ENCODE measurements at regions not wholly inside any gene's neighbourhood (a gene's known extent, or its start where the extent isn't known, plus 50 kb on each side); places are given as distances from the start of the nearest gene placed in this dataset.

DNA sequence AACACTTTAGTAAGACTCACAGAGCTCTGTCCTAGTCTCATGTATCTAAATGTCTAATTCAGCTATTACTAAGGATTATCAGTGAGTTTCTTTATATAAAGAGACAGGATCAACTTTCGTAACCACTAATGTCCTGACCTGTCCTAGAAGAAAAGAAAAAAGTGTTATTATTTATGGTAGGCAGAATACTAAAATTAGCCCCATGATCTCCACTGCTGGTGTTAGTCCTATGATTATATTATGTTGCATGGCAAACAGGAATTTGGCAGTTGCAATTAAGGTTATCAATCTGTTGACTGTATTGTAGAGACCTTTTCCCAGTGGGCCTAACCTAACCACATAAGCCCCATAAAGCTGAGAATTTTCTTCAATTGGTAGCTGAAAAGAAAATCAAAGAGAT is 132.9 kb upstream of the DIO2 start:
- H3K4me3 ChIP-seq (ENCODE audit: low read length): no peak overlapping the region
- DNase-seq: no peak

DNA sequence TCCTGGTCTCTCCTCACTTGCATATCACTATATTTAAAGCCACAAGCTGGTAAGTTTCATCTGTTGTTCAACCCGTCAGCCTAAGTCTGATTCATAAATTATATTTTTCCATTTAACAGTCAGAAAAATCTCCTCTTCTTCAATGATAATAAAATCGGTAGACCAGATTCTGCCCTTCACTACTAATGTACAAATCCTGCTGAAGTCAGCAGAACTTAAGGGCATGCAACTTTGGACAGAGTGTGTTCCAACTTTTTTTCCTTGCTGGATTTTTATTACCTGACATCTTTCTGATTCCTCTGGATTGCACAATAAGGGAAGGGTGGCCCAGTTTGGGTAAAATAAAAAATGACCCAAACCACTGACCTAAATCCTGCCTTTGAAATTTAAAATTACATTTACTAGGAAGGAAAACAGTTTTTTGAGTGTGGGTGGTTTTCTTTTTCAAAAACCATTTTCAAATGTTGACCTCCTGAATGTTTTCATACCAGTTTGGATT is 125.4 kb upstream of the DIO2 start:
- Histone ChIP-seq H3K27me3 (ENCODE audit: control insufficient read depth, insufficient read depth, low read length) (no peaks in the 10 kb centered on the region), H3K4me1 (ENCODE audit: control insufficient read depth, insufficient read depth, low read length) (no peaks in the 10 kb centered on the region), H3K4me3 (ENCODE audit: low read length) (no peak overlapping the region), H3K27ac (ENCODE audit: low read length) (no peak overlapping the region), H3K36me3 (ENCODE audit: control insufficient read depth, insufficient read depth, low read length) (no peaks in the 10 kb centered on the region), H3K9me3 (ENCODE audit: control insufficient read depth, low read depth, low read length) (no peaks in the 10 kb centered on the region)
- no peak for DNase-seq
- WGBS (ENCODE audit: insufficient coverage, low lambda C conversion rate): 80% methylated on average over 1 of the region's 2 CpGs

More for the DNA sequence above, 132.9 kb upstream of the DIO2 start:
- no CpG with 5 or more reads among the region's 1 CpG for WGBS (ENCODE audit: insufficient coverage, low lambda C conversion rate)
- no peaks in the 10 kb centered on the region for H3K9me3 ChIP-seq (ENCODE audit: control insufficient read depth, low read depth, low read length)
- H3K4me1 ChIP-seq (ENCODE audit: control insufficient read depth, insufficient read depth, low read length): no peaks in the 10 kb centered on the region
- H3K27ac ChIP-seq (ENCODE audit: low read length): no peak overlapping the region
- no peaks in the 10 kb centered on the region for H3K36me3 ChIP-seq (ENCODE audit: control insufficient read depth, insufficient read depth, low read length)
- no peaks in the 10 kb centered on the region for H3K27me3 ChIP-seq (ENCODE audit: control insufficient read depth, insufficient read depth, low read length)

DNA sequence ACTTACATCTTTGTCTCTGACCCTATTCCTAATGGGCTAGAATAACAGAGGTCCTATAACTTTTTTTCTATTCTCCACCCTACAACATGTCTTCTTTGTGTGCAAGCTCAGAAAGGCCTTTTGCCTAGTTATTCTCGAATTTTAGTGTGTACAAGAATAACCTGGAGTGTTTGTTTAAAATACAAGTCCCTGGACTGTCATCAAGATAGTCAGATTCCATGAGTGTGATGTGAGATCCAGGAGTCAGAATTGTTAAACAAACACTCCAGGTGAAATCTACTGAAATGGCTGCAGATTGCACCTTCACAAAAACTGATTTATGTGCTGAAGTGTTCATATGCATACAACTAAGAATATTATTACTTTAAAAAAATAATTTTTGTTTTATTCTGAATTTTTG is 114.4 kb upstream of the DIO2 start:
- DNase-seq: no peak
- Histone ChIP-seq H3K9me3 (ENCODE audit: control insufficient read depth, low read depth, low read length) (no peaks in the 10 kb centered on the region), H3K27ac (ENCODE audit: low read length) (no peak overlapping the region), H3K27me3 (ENCODE audit: control insufficient read depth, insufficient read depth, low read length) (no peaks in the 10 kb centered on the region), H3K36me3 (ENCODE audit: control insufficient read depth, insufficient read depth, low read length) (no peaks in the 10 kb centered on the region), H3K4me3 (ENCODE audit: low read length) (no peak overlapping the region), H3K4me1 (ENCODE audit: control insufficient read depth, insufficient read depth, low read length) (no peaks in the 10 kb centered on the region)
- 0% methylated on average over 1 of the region's 1 CpG for WGBS (ENCODE audit: insufficient coverage, low lambda C conversion rate)

DNA sequence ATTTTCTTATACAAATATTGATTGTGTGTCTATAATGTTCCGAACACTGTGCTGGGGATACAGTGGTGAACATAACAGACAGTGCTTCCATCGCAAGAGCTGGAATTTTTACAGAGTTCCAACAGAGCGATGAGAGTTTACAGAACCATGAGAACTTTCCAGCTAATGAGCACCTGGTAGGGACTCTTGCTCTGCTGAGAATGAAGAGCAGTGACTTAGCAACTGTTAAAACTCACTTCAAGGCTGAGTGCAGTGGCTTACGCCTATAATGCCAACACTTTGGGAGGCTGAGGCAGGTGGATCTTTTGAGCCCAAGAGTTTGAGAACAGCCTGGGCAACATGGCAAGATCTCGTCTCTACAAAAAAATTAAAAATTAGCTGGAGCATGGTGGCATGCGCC is 113.8 kb upstream of the DIO2 start:
- no peak for DNase-seq
- Histone ChIP-seq H3K27ac (ENCODE audit: low read length) (no peak overlapping the region), H3K9me3 (ENCODE audit: control insufficient read depth, low read depth, low read length) (no peaks in the 10 kb centered on the region), H3K4me1 (ENCODE audit: control insufficient read depth, insufficient read depth, low read length) (no peaks in the 10 kb centered on the region), H3K36me3 (ENCODE audit: control insufficient read depth, insufficient read depth, low read length) (no peaks in the 10 kb centered on the region), H3K27me3 (ENCODE audit: control insufficient read depth, insufficient read depth, low read length) (no peaks in the 10 kb centered on the region), H3K4me3 (ENCODE audit: low read length) (no peak overlapping the region)
- no CpG with 5 or more reads among the region's 6 CpGs for WGBS (ENCODE audit: insufficient coverage, low lambda C conversion rate)

DNA sequence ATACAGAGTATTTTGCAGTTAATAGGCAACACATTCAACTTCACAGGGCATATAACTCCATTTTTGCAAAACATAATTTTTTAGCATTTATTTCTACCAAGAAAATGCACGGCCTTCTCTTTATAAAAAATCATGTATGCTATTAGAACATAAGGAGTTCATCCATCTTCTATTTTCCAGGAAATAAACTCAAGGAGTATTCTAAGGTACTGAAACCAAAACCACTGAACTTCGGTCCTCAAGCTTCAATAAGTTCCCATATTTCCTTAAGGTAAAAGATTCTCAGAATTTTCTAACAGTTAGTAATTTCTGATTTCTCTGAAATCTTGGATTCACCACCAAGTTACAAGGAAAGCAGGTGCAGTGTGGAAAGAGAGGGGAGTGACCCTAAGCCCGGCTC is 113.3 kb upstream of the DIO2 start:
- Histone ChIP-seq H3K27me3 (ENCODE audit: control insufficient read depth, insufficient read depth, low read length) (no peaks in the 10 kb centered on the region), H3K36me3 (ENCODE audit: control insufficient read depth, insufficient read depth, low read length) (no peaks in the 10 kb centered on the region), H3K4me3 (ENCODE audit: low read length) (no peak overlapping the region), H3K27ac (ENCODE audit: low read length) (no peak overlapping the region), H3K9me3 (ENCODE audit: control insufficient read depth, low read depth, low read length) (no peaks in the 10 kb centered on the region), H3K4me1 (ENCODE audit: control insufficient read depth, insufficient read depth, low read length) (no peaks in the 10 kb centered on the region)
- WGBS (ENCODE audit: insufficient coverage, low lambda C conversion rate): 67% methylated on average over 1 of the region's 3 CpGs
- no peak for DNase-seq

DNA sequence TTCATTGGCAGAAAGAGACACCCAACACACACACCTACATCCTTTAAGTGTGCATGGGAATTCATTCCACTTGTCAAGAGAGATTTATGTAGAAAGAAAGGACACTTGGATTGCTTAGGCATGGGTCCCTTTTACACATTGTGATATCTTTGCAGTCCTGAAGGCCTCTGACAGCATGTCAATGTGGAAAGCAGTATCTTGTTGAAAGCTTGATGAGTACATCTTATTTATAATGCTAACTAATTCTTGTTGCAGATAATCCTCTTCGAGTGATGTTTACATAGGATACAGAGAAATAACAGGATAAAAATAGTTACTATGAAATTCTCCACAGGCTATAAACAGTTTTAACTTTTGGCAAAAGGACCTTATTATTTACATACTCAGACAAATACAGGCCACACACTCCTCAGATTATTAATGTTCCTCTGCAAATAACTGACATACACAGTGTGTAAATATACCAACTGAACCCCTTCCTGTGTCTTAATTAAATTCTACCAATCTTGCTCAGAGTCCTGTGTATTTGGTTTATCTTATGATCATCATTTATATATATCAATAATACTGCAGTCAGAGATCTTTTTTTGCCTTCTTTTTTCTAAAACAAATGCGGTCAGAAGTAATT is 111.8 kb upstream of the DIO2 start:
- H3K27me3 ChIP-seq (ENCODE audit: control insufficient read depth, insufficient read depth, low read length): no peaks in the 10 kb centered on the region

DNA sequence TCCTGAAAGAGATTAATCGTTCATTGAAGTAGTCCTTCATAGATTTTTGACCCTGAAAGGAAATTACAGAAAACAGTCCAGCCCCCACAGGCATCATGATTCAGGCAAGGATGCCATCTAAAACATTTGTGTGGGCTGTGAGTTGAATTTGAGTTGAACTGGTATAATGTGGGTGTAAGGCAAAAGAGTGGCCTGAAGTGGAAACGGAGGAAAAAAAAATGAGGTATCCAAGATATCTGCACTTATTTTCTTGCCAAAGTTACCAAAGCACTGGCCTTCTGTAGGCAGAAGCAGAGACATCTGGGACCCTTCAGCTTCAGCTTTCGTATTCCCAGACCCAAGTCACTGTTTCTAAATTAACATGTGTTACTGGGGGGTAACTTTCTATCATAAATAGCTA is 105.1 kb upstream of the DIO2 start:
- no peak for DNase-seq
- Histone ChIP-seq H3K27me3 (ENCODE audit: control insufficient read depth, insufficient read depth, low read length) (no peaks in the 10 kb centered on the region), H3K4me1 (ENCODE audit: control insufficient read depth, insufficient read depth, low read length) (no peaks in the 10 kb centered on the region), H3K4me3 (ENCODE audit: low read length) (no peak overlapping the region), H3K9me3 (ENCODE audit: control insufficient read depth, low read depth, low read length) (no peaks in the 10 kb centered on the region), H3K36me3 (ENCODE audit: control insufficient read depth, insufficient read depth, low read length) (no peaks in the 10 kb centered on the region), H3K27ac (ENCODE audit: low read length) (no peak overlapping the region)
- WGBS (ENCODE audit: insufficient coverage, low lambda C conversion rate): 76% methylated on average over 2 of the region's 3 CpGs

More for the DNA sequence above, 111.8 kb upstream of the DIO2 start:
- WGBS (ENCODE audit: insufficient coverage, low lambda C conversion rate): 83% methylated on average over 1 of the region's 2 CpGs
- H3K9me3 ChIP-seq (ENCODE audit: control insufficient read depth, low read depth, low read length): no peaks in the 10 kb centered on the region
- no peak for DNase-seq
- no peak overlapping the region for H3K4me3 ChIP-seq (ENCODE audit: low read length)
- no peaks in the 10 kb centered on the region for H3K36me3 ChIP-seq (ENCODE audit: control insufficient read depth, insufficient read depth, low read length)
- H3K27ac ChIP-seq (ENCODE audit: low read length): no peak overlapping the region
- no peaks in the 10 kb centered on the region for H3K4me1 ChIP-seq (ENCODE audit: control insufficient read depth, insufficient read depth, low read length)

DNA sequence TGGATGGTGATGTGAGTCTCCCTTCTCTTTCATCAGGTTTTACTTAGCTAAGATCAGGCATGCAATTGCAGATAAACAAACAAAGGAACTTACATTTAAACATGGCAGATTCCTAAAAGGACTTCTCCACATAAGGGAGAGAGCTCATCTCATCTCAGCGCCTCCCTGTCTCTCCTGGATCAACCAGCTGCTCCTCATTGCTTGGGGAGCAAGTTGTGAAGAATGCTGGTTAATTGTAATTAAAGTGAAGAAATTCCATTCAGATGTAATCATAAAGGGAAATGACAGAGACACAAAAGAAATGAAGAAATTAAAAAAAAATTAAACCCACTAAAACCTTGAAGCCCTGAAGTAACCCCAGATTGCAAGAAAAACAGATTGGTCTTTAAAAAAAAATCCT is 104.4 kb upstream of the DIO2 start:
- Histone ChIP-seq H3K36me3 (ENCODE audit: control insufficient read depth, insufficient read depth, low read length) (no peaks in the 10 kb centered on the region), H3K27ac (ENCODE audit: low read length) (no peak overlapping the region)
- no CpG with 5 or more reads among the region's 1 CpG for WGBS (ENCODE audit: insufficient coverage, low lambda C conversion rate)

DNA sequence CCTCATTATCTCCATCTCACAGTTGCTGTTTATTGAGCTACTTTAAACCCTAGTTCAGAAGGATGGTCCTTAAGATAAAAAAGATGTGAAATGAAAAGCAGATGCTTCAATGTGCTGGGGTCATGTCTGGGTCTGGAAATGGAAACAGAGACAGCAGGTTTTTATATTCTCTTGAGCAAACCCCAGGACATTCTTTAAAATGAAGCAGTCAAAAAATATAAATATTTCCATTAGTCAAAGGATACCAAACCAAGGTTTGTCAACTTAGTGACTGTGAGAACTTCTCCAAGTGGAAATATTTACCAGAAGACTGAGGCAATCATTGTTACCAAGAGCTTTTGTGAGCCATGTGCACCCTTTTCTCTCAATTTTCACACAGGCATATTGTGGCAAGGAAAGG is 102.5 kb upstream of the DIO2 start:
- DNase-seq: no peak
- Histone ChIP-seq H3K27ac (ENCODE audit: low read length) (no peak overlapping the region), H3K36me3 (ENCODE audit: control insufficient read depth, insufficient read depth, low read length) (no peaks in the 10 kb centered on the region), H3K4me3 (ENCODE audit: low read length) (no peak overlapping the region), H3K4me1 (ENCODE audit: control insufficient read depth, insufficient read depth, low read length) (no peaks in the 10 kb centered on the region), H3K9me3 (ENCODE audit: control insufficient read depth, low read depth, low read length) (no peaks in the 10 kb centered on the region), H3K27me3 (ENCODE audit: control insufficient read depth, insufficient read depth, low read length) (no peaks in the 10 kb centered on the region)

More for the DNA sequence above, 104.4 kb upstream of the DIO2 start:
- no peak overlapping the region for H3K4me3 ChIP-seq (ENCODE audit: low read length)
- no peaks in the 10 kb centered on the region for H3K4me1 ChIP-seq (ENCODE audit: control insufficient read depth, insufficient read depth, low read length)
- H3K9me3 ChIP-seq (ENCODE audit: control insufficient read depth, low read depth, low read length): no peaks in the 10 kb centered on the region
- DNase-seq: no peak
- H3K27me3 ChIP-seq (ENCODE audit: control insufficient read depth, insufficient read depth, low read length): no peaks in the 10 kb centered on the region

DNA sequence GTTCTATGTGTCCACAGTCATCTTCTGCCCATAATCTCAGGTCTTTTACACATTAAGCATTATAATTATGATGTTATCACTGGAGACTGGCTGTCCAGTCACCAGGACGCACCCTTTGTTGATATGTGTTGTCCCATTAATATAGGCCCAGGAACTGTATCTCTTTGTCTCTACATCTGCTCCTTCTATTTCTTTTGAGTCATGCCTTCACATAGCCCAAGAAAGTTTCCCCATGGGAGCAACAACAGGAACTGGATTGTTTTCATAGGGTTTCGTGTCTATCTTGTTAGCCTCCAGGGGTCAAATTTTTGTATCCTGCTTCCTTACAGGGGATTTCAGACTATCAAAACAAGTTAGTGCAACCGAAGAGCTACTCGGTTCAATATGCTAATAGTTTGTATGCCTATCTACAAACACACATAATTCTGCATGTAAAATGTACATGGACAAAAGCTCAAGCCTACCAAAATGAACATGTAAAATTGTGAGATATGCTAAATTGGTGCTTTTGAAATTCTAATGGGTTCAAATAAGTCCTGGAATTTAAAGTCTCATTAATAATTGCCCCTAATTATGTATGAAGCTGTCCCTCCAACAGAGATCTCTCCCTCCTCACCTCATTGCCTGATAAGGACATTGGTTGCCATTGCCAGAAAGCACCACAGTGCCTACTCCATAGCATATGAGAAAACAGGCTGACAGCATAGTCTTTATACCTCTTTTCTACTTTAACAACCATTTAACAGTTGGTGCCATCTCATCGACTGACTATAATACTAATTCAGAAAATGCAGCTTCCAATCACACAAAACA is 99.8 kb upstream of the DIO2 start:
- no peak overlapping the region for H3K4me3 ChIP-seq (ENCODE audit: low read length)
- DNase-seq: no peak
- no peaks in the 10 kb centered on the region for H3K27me3 ChIP-seq (ENCODE audit: control insufficient read depth, insufficient read depth, low read length)
- H3K4me1 ChIP-seq (ENCODE audit: control insufficient read depth, insufficient read depth, low read length): no peaks in the 10 kb centered on the region
- no peaks in the 10 kb centered on the region for H3K36me3 ChIP-seq (ENCODE audit: control insufficient read depth, insufficient read depth, low read length)
- WGBS (ENCODE audit: insufficient coverage, low lambda C conversion rate): 90% methylated on average over 2 of the region's 5 CpGs
- no peaks in the 10 kb centered on the region for H3K9me3 ChIP-seq (ENCODE audit: control insufficient read depth, low read depth, low read length)
- no peak overlapping the region for H3K27ac ChIP-seq (ENCODE audit: low read length)

All from large intestine (tissue), 3 donors.